Cardiac muscle cell (in vitro differentiated cells and primary cell): ENCODE measurements at regions not wholly inside any gene's neighbourhood (a gene's known extent, or its start where the extent isn't known, plus 50 kb on each side); places are given as distances from the start of the nearest gene placed in this dataset.
"Not testable (repeated sequence)": the region's sequence is repeated elsewhere in the genome, so short reads cannot be mapped to it uniquely, and the experiment has no call there.

Source experiments
- DNase-seq, 2 donors: peaks; one replicate each; pipeline versions ENCODE4 v3.0.0 to v3.0.0-alpha.2; 2010 to 2017; ENCODE audit warnings: low read depth in 1 of 2, low spot score in 1 of 2
- H3K27ac ChIP-seq: fragments of 200-600 bp; sonication (generic); 2 replicates; pipeline ENCODE4 v1.5.1; 2016
- H3K27me3 ChIP-seq: fragments of 200-600 bp; sonication (generic); 2 replicates; pipeline ENCODE4 v1.6.0; 2016; ENCODE audit warnings: control low read depth
- H3K36me3 ChIP-seq: fragments of 200-600 bp; sonication (generic); 2 replicates; pipeline ENCODE4 v1.5.1; 2016; ENCODE audit warnings: control low read depth
- H3K4me1 ChIP-seq: fragments of 200-600 bp; sonication (generic); 2 replicates; pipeline ENCODE4 v1.8.1; 2017; ENCODE audit warnings: low read depth, mild to moderate bottlenecking, mixed run types
- H3K4me3 ChIP-seq: fragments of 200-600 bp; sonication (generic); 2 replicates; pipeline ENCODE4 v1.5.1; 2016; ENCODE audit warnings: mild to moderate bottlenecking
- H3K9me3 ChIP-seq: fragments of 200-600 bp; sonication (generic); 2 replicates; pipeline ENCODE4 v1.5.1; 2017; ENCODE audit warnings: low read depth, mild to moderate bottlenecking, control low read depth
- TF ChIP-seq, protein P1 (sequence below): IDR thresholded peaks from 2 replicates; pipeline ENCODE4 v1.5.1; 2012; ENCODE audit warnings: low read depth, mild to moderate bottlenecking, low read length

DNA sequence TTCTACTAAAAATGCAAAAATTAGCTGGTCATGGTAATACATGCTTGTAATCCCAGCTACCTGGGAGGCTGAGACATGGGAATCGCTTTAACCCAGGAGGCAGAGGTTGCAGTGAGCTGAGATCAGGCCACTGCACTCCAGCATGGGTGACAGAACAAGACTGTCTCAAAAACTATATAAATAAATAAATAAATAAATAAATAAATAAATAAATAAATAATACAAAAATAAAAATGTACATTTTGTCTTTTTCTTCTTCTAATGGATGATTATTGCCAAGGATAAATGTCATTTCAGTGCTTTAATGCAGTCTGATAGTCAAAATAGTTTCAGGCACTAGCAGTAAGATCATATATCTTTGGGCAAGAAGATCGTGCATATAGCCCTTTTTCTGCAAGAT lies 727.6 kb upstream of the SEMA3D start:
- Histone ChIP-seq H3K4me3 (no peak overlapping the region), H3K27ac (no peak overlapping the region), H3K9me3 (no peaks in the 10 kb centered on the region), H3K36me3 (no peaks in the 10 kb centered on the region), H3K4me1 (no peaks in the 10 kb centered on the region), H3K27me3 (no peaks in the 10 kb centered on the region)
- TF ChIP-seq, protein P1, sequence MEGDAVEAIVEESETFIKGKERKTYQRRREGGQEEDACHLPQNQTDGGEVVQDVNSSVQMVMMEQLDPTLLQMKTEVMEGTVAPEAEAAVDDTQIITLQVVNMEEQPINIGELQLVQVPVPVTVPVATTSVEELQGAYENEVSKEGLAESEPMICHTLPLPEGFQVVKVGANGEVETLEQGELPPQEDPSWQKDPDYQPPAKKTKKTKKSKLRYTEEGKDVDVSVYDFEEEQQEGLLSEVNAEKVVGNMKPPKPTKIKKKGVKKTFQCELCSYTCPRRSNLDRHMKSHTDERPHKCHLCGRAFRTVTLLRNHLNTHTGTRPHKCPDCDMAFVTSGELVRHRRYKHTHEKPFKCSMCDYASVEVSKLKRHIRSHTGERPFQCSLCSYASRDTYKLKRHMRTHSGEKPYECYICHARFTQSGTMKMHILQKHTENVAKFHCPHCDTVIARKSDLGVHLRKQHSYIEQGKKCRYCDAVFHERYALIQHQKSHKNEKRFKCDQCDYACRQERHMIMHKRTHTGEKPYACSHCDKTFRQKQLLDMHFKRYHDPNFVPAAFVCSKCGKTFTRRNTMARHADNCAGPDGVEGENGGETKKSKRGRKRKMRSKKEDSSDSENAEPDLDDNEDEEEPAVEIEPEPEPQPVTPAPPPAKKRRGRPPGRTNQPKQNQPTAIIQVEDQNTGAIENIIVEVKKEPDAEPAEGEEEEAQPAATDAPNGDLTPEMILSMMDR, result no peak
- DNase-seq, result no peak

DNA sequence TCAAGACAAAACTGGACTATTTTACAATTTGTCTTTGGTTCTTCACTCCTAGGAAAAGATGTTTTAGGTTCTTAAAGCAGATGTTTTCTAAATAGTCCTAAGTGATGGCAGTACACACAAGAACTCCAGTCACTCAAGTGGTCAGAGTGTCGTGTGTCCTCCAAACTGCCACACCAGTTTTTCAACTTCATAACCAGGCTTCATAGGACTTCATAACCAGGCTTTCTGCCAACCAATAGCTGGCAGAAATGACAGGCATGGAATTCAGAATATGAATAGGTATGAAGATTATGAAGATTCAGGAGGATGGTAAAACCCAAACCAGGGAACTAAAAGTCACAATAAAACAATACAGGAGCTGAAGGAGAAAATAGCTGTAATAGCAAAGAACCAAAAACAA lies 721.2 kb upstream of the SEMA3D start:
- TF ChIP-seq, protein P1, result no peak
- no peaks in the 10 kb centered on the region for H3K27me3 ChIP-seq
- H3K4me3 ChIP-seq, result no peak overlapping the region
- H3K27ac ChIP-seq, result no peak overlapping the region
- no peaks in the 10 kb centered on the region for H3K9me3 ChIP-seq
- no peaks in the 10 kb centered on the region for H3K36me3 ChIP-seq
- H3K4me1 ChIP-seq, result no peaks in the 10 kb centered on the region
- no peak for DNase-seq

DNA sequence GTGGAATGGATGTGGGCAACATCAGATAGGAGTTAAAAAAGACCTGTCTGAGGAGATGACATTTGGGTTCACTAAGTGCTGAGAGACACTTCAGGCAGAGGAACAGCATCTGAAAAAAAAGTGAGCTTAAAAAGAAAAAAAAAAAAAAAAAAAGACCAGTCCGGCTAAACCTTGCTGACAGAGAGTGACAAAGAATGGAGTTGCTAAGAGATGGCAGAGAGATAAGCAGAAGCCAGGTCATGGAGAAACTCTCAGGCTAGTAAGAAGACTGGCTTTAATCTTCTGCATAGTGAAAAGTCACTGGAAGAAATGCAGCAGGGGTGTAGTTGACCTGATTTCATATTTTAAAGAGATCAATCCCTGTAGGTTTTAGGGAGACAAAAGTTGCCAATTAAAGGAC lies 711.1 kb upstream of the SEMA3D start:
- H3K27ac ChIP-seq, result no peak overlapping the region
- peak in 1 of 2 donors; percentile 11 for DNase-seq
- H3K9me3 ChIP-seq, result no peaks in the 10 kb centered on the region
- TF ChIP-seq, protein P1, result no peak
- H3K36me3 ChIP-seq, result no peaks in the 10 kb centered on the region
- H3K27me3 ChIP-seq, result no peaks in the 10 kb centered on the region
- peaks cover 6% of the 10 kb centered on the region for H3K4me1 ChIP-seq
- H3K4me3 ChIP-seq, result no peak overlapping the region

DNA sequence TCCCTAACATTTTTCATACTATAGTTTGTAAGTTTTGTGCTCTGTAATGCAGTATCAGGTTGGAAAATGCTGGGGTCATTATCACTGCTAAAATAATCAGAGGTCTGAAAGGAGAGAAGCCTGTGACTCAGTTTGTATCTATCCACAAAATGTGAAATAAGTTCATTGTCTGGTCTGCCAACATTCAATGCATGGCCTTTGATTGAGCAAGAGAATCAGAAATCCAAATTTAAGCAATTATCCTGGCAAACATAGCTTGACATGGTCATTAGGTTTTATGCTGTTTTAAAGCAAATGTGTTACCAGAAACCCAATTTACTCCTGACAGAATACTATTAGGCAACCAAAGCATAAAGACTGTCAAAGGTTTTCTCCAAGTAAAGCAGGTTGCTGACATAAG lies 709.7 kb upstream of the SEMA3D start:
- DNase-seq, result peak in 1 of 2 donors; percentile 0
- Histone ChIP-seq H3K27ac (no peak overlapping the region), H3K4me3 (no peak overlapping the region), H3K9me3 (no peaks in the 10 kb centered on the region), H3K4me1 (peaks cover 6% of the 10 kb centered on the region), H3K27me3 (no peaks in the 10 kb centered on the region), H3K36me3 (no peaks in the 10 kb centered on the region)
- TF ChIP-seq, protein P1, result no peak

DNA sequence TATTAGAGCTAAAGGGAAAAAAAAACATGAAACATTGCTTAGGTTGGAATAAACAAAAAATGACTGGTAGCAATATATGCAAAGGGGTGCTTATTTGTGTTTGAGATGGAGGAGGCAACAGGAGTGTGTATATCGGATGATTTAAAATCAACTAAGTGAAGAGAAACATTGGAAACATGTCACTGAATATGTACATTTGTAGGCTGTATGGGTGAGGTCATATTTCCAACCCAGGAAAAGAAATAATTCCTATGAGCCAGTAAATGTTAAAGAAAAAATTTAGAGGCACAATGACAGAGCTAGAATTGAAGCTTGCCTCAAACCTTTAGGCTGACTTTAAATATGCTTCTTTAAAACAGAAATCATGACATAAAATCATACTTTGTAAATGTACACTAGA lies 709.0 kb upstream of the SEMA3D start:
- H3K27ac ChIP-seq, result no peak overlapping the region
- no peak overlapping the region for H3K4me3 ChIP-seq
- no peaks in the 10 kb centered on the region for H3K9me3 ChIP-seq
- DNase-seq, result no peak
- H3K4me1 ChIP-seq, result peaks cover 6% of the 10 kb centered on the region
- H3K27me3 ChIP-seq, result no peaks in the 10 kb centered on the region
- H3K36me3 ChIP-seq, result no peaks in the 10 kb centered on the region
- TF ChIP-seq, protein P1, result no peak

DNA sequence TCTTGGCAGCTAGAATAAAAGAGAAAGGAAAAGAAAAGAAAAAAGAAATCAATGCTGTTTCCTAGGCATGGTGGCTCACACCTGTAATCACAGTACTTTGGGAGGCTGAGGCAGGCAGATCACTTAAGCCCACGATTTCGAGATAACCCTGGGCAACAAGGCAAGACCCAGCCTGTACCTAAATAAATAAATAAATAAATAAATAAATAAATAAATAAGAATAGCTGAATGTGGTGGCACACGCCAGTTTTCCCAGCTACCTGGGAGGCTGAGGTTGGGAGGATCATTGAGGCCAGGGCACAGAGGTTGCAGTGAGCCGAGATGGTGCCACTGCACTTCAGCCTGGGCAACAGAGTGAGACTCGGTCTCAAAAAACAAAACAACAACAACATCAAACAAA lies 705.0 kb upstream of the SEMA3D start:
- not testable (repeated sequence) for DNase-seq, H3K27me3 ChIP-seq

More for the DNA sequence above, 705.0 kb upstream of the SEMA3D start:
- not testable (repeated sequence) for H3K27ac ChIP-seq, H3K9me3 ChIP-seq, H3K36me3 ChIP-seq, H3K4me1 ChIP-seq, H3K4me3 ChIP-seq
